ENCODE measurements at regions not wholly inside any gene's neighbourhood (a gene's known extent, or its start where the extent isn't known, plus 50 kb on each side); places are given as distances from the start of the nearest gene placed in this dataset.

DNA sequence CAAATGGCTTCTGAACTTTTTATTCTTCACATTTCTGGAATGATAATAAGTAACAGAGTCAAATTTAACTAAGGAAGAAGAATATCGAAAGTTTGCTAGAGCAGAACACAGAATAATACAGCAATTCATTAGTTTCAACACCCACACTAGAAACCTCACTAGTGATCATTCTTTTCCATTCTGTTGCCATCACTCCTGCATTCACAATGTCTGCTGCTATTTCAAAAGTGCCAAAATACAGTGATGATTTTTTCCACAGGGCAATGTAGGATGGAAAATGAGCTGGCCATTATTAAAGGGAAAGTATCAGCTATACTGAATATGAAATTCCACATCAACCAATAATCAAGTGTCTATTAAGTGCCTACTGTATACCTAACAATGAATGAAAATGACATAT, 186.7 kb downstream of the USP46 start:
- H3K27ac ChIP-seq (ENCODE audit: insufficient read depth, low read length): no peak overlapping the region
- no TSS peak for BruUV-seq (replicated peaks)
- no peak overlapping the region for H2BK5ac ChIP-seq (ENCODE audit: low read depth, low read length, poor library complexity, severe bottlenecking)
- ChIA-PET CTCF (no interaction called here), POLR2A (ENCODE audit: unreplicated experiment) (no interaction called here)
- no peaks in the 10 kb centered on the region for H3K4me1 ChIP-seq (ENCODE audit: control insufficient read depth, insufficient read depth, low read length)
- no peak overlapping the region for H2BK20ac ChIP-seq (ENCODE audit: low read depth, low read length)
- no peak overlapping the region for H2AFZ ChIP-seq (replicated peaks; ENCODE audit: low read length, poor library complexity)
- H3K9ac ChIP-seq (ENCODE audit: low read depth, low read length): no peak overlapping the region
- H2AK5ac ChIP-seq (ENCODE audit: low read depth, low read length): no peak overlapping the region
- H3K9me3 ChIP-seq (ENCODE audit: control insufficient read depth, insufficient read depth, low read length): no peaks in the 10 kb centered on the region
- intact Hi-C loops (cut with micrococcal nuclease) (no loop called here), dilution Hi-C loops (cut with HindIII; ENCODE audit: low sequenced_read_pairs, unreplicated experiment) (no loop called here), in situ Hi-C loops (cut with MboI; ENCODE audit: low sequenced_read_pairs) (no loop called here)
- no peak overlapping the region for H3K4me2 ChIP-seq (ENCODE audit: low read depth, low read length)
- no peak overlapping the region for H3K14ac ChIP-seq (replicated peaks; ENCODE audit: low read depth, low read length)
- no peak overlapping the region for H4K5ac ChIP-seq (ENCODE audit: low read depth, low read length)
- no peak overlapping the region for H2BK15ac ChIP-seq (ENCODE audit: low read depth, low read length)
- no CpG with 5 or more reads among the region's 1 CpG for WGBS, 2 experiments (ENCODE audit: extremely low coverage in 2 of 2, insufficient read length in 1 of 2)
- no peaks in the 10 kb centered on the region for H4K20me1 ChIP-seq (ENCODE audit: insufficient read depth, low read length)
- no peak overlapping the region for H4K8ac ChIP-seq (ENCODE audit: low read depth in 2 of 2, low read length in 2 of 2)
- TF ChIP-seq CEBPB (IDR thresholded peaks at IDR 0.05; ENCODE audit: low read depth, low read length) (no peak), NFE2L2 (IDR thresholded peaks at IDR 0.05; ENCODE audit: low read depth, low read length) (no peak), SMC3 (IDR thresholded peaks at IDR 0.05; ENCODE audit: low read depth, low read length) (no peak), POLR2A (IDR thresholded peaks at IDR 0.05; ENCODE audit: low read depth, low read length) (no peak), CHD1 (IDR thresholded peaks at IDR 0.05; ENCODE audit: low read depth, low read length) (no peak), BHLHE40 (IDR thresholded peaks at IDR 0.05; ENCODE audit: low read depth, low read length) (no peak), FOS (IDR thresholded peaks at IDR 0.05; ENCODE audit: low read depth, low read length) (no peak), RFX5 (IDR thresholded peaks at IDR 0.05; ENCODE audit: low read depth, low read length) (no peak), MAFK (IDR thresholded peaks at IDR 0.05; ENCODE audit: low read depth, low read length) (no peak), CTCF (conservative IDR thresholded peaks at IDR 0.05; ENCODE audit: low read depth, low read length) (no peak), RCOR1 (IDR thresholded peaks at IDR 0.05; ENCODE audit: insufficient replicate concordance, low read length) (no peak), ELK1 (IDR thresholded peaks at IDR 0.05; ENCODE audit: borderline replicate concordance, low read depth, low read length) (no peak), RAD21 (IDR thresholded peaks at IDR 0.05; ENCODE audit: low read length) (no peak), MAZ (IDR thresholded peaks at IDR 0.05; ENCODE audit: borderline replicate concordance, low read depth, low read length) (no peak), MXI1 (IDR thresholded peaks at IDR 0.05; ENCODE audit: borderline replicate concordance, low read depth, low read length) (no peak)
- TF ChIP-seq, protein P1, sequence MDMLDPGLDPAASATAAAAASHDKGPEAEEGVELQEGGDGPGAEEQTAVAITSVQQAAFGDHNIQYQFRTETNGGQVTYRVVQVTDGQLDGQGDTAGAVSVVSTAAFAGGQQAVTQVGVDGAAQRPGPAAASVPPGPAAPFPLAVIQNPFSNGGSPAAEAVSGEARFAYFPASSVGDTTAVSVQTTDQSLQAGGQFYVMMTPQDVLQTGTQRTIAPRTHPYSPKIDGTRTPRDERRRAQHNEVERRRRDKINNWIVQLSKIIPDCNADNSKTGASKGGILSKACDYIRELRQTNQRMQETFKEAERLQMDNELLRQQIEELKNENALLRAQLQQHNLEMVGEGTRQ (IDR thresholded peaks at IDR 0.05; ENCODE audit: low read depth, low read length): no peak
- H3K36me3 ChIP-seq (ENCODE audit: control insufficient read depth, insufficient read depth, low read length): no peaks in the 10 kb centered on the region
- no peak overlapping the region for H3K23ac ChIP-seq (ENCODE audit: low read depth, low read length)
- H3K79me1 ChIP-seq (ENCODE audit: low read depth in 1 of 2, low read length in 2 of 2): no peaks in the 10 kb centered on the region
- H3K56ac ChIP-seq (ENCODE audit: extremely low read depth, insufficient read depth, low read length): no peak overlapping the region
- DNase-seq (no peak), ATAC-seq (ENCODE audit: low read depth) (no peak)
- H3K4me3 ChIP-seq (ENCODE audit: insufficient read depth, low read depth, low read length): no peak overlapping the region
- no peak overlapping the region for H2AK9ac ChIP-seq (replicated peaks; ENCODE audit: low read depth, low read length, poor library complexity)
- no peak overlapping the region for H3K18ac ChIP-seq (ENCODE audit: low read depth, low read length)
- H3K9me1 ChIP-seq (ENCODE audit: insufficient read depth, low read length): no peaks in the 10 kb centered on the region
- no peak overlapping the region for H3K4ac ChIP-seq (ENCODE audit: low read depth, low read length)
- peaks cover 4% of the 10 kb centered on the region for H3K27me3 ChIP-seq (ENCODE audit: control insufficient read depth, insufficient read depth, low read length)
- H2BK120ac ChIP-seq (ENCODE audit: low read depth, low read length): no peak overlapping the region
- H4K91ac ChIP-seq (ENCODE audit: insufficient read depth, low read depth, low read length): no peak overlapping the region
